DMS 273 (cell line): ENCODE measurements at regions not wholly inside any gene's neighbourhood (a gene's known extent, or its start where the extent isn't known, plus 50 kb on each side); places are given as distances from the start of the nearest gene placed in this dataset.

Experiments used
- DNase-seq: peaks from one replicate; lab custom pipeline; 2025; ENCODE audit not compliant: unreplicated experiment; lab: John Stamatoyannopoulos, UW

- no peak for DNase-seq
These were observed 394.1 kb downstream of the XPNPEP1 start for GRCh38 chr10:109529258-109529657.

GRCh38 chr10:109517748-109518147, 405.6 kb downstream of the XPNPEP1 start:
- DNase-seq = no peak

- peak; percentile 1 for DNase-seq
These were observed 418.9 kb downstream of the XPNPEP1 start for GRCh38 chr10:109504401-109504800.

DNA sequence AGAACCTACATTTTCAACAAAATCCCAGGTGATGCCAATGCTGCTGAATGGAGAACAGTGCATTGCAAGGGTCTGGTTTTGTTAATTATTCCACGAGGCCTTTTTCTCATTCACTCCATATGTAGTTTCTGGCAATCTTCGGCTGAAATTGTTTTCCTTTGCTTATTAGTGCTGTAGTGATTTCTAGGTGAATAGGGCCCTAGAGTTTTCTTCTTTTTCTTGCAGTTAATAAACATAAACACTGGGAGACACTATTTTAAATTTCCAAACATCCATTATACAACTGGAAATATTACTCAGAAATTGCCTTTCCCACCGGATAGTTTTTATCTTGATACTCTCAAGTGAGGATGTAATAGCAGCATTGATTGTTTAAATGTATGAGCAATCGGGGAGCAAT, 435.6 kb downstream of the XPNPEP1 start:
- no peak for DNase-seq

- peak; percentile 3 for DNase-seq
These were observed 442.5 kb downstream of the XPNPEP1 start for GRCh38 chr10:109480836-109481235.

DNA sequence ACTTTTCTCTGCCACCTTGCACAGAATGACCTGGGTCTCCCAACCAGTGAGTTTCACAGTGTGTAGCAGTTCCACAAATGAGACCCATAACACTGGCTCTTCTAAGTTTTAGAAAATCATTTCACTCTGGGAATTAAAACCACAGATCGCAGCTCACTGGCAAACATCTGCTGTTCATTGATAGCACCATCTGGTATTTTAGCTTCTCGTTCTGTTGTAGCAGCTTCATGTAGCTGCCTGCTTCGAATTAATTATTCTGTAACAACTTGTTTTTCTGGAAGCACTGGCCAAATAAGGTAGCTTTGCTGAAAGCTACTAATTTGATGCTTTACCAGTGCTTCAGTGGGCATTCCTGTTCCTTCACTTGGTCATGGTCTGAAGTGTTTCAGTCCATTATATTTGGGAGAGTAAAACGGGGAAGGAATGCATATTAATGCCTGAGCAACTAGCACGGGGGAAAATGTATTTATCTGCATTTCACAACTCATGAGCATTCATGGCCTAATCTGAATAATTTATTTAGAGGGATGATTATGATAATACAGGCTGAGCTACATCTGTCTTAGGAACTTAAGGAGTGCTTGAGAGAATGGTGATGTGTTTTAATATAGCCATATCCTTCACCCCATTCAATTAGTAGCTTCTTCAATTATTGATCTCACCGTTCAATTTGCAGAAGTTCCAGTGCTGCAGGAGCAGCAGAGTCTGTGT, 447.4 kb downstream of the XPNPEP1 start:
- DNase-seq = peak; percentile 88

GRCh38 chr10:109474812-109475211, 448.5 kb downstream of the XPNPEP1 start:
- DNase-seq = peak; percentile 13

DNA sequence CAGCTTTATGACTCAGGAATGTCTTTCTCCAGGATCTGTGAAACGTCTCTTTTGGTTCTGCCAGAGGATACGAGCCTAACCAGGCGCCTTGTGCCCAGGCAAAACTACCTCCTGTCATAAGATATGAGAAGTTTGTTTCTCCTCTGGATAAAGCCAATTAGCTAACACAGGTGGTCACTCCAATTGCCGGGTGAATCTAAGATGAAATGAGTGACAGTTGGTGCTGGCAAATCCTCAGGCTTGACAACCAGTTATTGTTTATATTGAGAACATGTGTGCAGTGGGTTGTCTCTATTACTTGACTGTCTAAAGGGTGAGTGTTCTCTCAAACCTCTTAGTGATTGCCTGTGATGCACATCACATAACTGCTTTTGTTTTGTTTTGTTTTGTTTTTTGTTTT, 449.1 kb downstream of the XPNPEP1 start:
- DNase-seq = peak; percentile 73

- no peak for DNase-seq
These were observed 455.8 kb downstream of the XPNPEP1 start for GRCh38 chr10:109467551-109467950.

GRCh38 chr10:109464949-109465348, 458.4 kb downstream of the XPNPEP1 start:
- no peak for DNase-seq

- DNase-seq = no peak
These were observed 466.0 kb downstream of the XPNPEP1 start for GRCh38 chr10:109457302-109457638.

DNA sequence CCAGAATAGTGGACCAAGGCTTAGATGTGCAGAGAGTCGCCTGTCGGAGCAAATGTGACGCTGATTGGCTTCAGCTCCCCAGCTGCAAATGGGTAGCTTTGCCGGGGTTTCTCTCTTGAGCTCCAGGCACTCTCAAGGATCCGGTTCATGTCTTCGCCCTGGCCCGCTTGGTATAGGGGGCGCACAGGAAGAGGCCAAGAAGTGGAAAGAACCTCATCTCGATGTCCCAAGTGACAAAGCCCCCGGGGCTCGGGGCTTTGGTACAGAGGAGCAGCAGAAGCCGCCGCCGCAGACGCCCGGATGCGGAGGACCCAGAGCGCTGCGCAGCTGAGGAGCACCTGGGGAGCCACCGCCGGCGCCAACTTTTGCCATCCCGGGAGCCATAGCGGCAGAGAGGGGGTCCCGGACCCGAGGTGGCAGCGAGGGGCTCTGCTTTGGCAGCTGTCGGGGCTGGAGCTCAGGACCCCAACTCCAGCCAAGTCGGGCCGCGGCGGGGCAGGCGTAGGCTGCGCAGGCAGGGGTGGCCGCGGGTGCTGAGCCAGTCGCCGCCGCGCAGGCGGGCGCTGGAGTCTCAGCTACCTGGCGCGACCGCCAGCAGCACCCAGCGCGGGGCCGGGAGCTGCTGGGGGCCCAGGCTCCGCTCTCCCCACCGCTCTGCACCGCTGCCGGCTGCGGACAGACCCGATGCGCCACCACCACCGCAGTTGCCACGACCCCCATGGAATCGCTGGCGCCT, 466.6 kb downstream of the XPNPEP1 start:
- peak; percentile 58 for DNase-seq

DNA sequence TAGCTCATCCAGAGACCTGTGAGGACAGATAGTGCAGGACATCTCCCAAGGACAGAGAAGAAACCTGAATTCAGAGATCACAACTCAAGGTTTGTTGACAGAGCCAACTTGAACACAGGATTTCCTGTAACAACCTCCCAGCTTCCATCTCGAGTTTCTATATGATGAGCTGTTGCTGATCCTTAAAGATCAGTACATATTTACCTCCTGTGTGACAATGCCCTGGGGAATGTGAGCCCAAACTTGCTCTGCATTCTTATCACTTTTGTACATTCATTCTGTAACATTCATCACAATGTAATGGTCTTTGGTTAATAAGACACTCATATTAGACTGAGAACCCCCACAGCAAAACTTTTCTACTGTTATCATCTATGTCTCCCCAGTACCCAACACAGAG, 468.6 kb downstream of the XPNPEP1 start:
- no peak for DNase-seq

GRCh38 chr10:109451879-109452278, 471.4 kb downstream of the XPNPEP1 start:
- no peak for DNase-seq

DNA sequence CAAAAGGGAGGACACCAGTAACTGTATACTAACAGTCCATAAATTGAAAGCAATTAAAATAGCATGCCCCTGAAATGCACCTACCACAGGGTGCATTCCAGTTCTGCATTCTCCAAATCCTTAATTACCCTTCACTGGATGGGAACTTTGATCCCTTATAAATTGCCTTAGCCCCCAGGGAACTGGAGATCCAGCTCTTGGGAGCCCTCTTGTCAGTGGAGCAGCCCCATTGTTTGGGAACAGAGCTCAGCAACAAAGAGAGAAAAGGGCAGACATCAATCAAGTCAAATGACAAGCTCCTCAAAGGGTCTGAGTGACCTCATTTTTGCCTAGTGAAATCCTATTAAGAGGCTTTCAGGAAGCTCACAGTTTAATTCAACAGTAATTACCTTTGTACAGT, 472.6 kb downstream of the XPNPEP1 start:
- DNase-seq = no peak

- no peak for DNase-seq
These were observed 489.9 kb downstream of the XPNPEP1 start for GRCh38 chr10:109433434-109433833.

DNA sequence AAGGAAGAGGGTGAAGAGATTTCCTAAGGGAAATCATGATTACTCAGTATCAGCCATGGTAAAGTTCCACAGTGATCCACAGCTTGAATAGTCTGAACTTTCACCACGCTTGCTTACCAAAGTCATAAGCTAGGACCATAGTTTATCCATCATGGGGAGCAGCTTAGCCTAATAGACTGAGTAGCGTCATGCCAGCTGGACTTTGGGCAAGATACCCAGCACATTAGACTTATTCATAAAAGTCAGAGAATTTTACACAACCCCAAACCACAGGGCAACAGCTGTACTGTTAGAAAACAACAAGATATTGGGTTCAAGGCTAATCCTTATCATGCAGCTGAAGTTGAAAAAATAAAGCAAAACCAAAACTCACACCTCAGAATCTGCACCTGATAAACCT, 491.0 kb downstream of the XPNPEP1 start:
- no peak for DNase-seq

GRCh38 chr10:109430799-109431198, 492.5 kb downstream of the XPNPEP1 start:
- no peak for DNase-seq

- no peak for DNase-seq
These were observed 493.1 kb downstream of the XPNPEP1 start for GRCh38 chr10:109430043-109430760.

GRCh38 chr10:109428775-109429491, 494.4 kb downstream of the XPNPEP1 start:
- DNase-seq = no peak

DNA sequence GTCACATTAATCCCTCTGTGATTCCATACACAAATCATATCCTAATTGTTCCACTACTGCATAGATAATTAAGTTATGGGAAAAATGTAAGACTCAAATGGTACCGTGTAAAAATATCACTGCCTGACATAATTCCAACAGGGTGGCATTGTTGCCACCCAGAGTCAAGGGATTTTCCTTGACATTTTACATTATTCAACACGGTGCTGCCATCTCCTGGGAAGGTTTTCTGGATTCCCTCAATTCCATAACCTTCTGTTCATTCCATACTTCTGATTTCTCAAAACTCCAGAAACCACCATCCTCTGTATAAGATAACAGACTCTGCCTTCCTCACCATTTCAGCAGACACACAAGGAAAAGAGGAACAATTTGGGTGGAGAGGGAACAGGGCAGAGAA, 495.9 kb downstream of the XPNPEP1 start:
- peak; percentile 1 for DNase-seq
